ENCODE measurements at regions not wholly inside any gene's neighbourhood (a gene's known extent, or its start where the extent isn't known, plus 50 kb on each side); places are given as distances from the start of the nearest gene placed in this dataset.
A peak's percentile ranks its signal among the peaks of the same experiment; 100 is the strongest.

DNA sequence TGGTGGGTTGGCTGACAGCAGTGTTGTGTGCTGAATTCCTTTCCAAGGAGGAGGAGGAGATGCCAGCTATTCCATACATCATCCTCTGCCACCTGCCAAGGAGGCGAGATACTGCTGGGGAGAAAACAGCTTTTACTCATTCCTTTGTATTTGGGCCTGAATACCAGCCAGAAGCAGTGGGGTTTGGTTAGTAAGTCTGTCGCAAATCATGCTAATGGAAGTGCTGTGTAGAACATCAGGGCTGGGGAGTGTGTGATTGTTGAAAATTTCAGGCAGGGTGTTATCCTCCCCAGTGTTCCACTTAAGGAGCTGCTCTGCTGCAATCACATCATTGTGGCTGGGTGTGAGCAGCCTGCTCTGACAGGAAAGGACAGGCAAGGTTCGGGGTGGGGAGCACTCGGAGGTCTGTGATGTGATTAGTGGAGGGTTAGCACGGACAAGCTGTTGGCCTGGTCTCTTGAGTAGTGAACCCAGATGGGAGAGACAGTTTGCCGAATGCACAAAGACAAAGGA, 128.2 kb upstream of the DLX2 start:
- DNase-seq (ENCODE audit: low spot score): no peak

DNA sequence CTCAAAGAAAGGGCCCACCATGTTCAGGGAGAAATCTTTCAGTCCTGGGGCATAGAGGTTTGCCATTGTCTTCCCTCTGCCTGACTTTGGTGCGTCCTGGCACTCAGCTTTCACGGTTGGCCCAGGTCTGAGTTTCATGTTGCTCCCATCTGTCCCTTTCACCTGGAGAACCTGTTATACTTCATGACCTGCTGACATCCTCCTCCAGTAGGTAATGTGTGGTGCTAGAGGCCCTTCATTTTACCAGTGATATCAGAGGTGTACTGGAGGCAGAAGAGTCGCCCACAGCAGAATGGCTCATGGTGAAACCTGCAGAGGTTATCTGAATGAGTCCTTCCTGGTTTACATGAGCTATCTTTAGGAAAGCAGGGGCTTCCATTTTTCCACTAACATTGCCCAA, 128.8 kb upstream of the DLX2 start:
- no peak for DNase-seq (ENCODE audit: low spot score)

DNA sequence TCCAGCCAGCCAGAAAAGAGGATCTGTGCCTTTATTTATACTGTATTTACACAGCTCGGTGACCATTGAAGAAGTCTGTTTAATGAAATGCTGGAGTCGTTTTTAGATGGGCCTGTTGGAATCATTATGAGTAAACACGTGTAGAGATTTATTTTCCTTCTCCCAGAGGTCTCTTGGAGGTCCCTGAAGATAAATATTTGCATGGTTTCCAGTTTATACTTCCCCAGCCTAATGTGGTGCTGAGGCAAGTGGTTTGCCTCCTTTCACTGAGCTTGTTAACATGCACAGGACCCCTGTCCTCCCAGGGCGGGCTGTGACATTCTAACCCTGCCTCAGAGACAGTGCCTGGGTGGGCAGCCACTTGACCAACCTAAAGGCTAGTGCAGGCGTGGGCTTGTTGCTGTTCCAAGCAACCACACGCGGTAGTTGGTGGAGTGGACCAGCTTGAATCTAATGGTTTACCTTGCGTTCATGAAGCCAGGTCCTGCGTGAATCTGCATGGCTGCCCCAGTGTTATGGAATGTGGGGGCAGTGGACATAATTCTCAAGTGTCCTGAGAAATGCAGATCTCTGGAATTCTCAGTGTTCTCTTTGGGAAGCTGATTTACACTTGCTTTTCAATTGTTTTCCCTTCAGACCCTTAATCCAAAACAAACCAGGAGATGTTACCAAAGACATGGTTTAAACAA, 130.2 kb upstream of the DLX2 start:
- DNase-seq (ENCODE audit: low spot score): no peak

DNA sequence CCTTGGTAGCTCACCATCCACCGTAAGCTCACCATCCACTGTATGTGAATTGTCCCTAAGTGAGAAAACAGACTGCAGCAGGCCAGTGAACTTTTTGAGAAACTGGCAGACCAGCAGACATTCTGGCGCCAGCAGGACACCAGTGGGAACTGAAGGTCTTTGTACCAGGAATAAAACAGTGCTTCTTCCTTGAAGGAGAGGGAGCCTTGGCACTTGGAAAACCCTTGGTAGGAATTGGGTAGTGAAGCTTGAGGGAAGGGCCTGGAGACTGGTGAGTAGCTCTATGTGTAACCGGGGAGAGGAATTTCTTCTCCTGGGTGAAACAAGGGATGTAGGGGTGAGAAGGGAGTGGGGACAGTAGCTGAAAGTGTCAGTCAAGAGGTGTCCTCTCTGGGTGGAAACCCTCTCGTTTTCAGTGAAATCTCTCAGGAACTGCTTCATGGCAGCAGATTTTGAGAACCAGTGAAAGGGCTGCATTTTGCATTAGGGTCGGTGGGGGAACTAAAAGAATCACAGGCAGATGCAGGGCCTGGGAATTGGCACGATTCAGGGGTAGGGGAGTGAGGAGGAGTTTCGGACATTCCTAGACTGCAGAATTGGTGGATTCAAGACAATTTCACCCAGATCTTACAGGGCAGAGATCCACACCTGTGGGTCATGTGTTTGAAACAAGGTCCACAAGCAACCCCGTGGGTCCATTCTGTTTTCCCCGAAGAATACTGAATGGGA, 131.5 kb upstream of the DLX2 start:
- no peak for DNase-seq (ENCODE audit: low spot score)

DNA sequence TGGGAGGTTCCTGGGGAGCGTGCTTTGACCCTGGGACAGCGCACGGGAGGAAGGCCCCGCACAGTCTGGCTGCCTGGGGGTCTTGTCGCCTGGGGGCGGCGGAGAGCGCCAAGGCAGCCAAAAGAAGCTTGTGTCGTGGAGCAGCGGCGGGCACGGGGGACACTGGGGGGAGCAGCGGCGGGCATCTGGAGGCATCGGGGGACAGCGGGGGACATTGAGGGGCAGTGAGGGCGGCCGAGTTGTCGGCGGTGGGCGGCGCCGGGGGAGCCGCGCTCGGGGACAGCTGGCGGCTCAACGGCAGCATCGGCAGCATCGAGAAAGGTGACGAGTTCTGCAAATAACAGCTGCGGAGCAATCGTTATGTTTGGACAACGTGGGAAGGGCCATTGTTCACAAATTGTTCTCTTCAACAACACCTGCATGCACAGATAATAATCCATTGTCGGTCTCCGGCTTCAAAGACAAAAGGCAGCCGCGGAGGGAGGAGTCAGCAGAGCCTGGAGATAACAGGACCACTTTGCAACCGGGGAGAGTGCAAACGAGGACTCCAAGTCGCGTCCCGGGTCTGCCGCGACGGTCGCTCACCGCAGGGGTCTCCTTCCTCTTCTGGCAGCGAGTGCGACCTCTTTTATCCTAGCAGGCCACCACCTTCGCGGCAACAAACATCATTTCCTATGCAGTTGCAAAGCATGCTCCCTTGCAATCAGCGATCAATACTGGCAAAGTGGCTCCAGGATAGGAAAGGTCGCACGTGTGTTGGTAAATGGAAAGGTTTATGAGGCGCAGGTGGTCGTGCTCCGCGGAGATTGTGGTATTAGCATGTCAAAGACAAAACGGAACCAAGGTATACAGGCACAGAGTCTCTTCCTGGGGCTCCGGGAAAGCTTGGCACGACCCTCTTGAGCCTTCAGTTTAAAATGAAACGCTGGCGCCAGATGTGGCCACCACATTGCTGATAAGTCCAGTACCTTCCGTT, 132.3 kb upstream of the DLX2 start:
- DNase-seq (ENCODE audit: low spot score): peak; percentile 59

DNA sequence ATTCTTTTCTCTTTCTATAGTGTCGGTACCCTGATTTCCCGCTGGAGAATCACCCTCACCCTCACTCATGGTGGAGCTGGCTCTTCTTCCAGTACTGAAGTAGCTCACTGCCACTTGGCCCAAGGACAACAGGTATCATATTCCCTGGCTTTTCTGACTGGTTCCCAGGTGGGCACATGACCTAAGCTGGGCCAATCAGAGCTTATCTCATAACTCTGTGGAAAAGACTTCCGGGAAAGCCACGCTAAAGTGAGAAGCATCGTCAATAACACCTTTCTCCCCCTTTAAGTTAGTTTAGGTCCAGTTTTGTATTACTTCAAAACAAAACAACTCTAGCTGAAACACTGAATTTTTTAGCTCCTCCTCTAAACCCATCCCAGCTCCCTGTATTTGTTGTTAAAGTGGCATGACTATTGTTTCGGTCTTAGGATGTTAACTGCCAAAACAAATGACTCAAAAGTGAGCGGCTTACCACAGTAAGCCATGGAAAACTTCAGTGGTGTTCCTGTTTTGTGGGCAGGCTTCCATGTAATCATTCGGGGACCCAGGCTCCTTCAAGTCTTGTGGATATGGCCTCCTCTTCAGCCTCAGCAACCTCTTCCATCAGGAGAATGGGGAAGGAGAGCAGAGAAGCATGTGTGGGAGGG, 137.4 kb upstream of the DLX2 start:
- DNase-seq (ENCODE audit: low spot score): no peak

DNA sequence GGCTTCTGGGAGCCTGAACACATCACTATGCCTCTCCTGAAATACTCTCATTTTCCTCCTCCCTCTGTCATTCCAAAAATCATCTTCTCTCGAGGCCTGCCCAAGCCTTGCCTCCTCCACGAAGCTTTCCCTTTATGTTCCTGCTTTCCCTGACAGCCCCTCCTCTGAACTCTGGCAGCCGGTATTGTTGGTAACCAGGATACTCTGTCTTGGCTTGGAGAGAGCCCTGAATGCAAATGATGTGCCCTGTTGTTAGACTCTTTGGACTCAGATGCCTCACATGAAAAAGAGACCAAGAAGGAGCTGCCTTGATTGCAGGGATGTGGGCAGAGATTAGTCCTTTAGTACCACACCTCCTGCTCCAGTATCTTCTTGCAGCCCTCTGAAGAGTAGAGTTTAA, 138.5 kb upstream of the DLX2 start:
- DNase-seq (ENCODE audit: low spot score): no peak

DNA sequence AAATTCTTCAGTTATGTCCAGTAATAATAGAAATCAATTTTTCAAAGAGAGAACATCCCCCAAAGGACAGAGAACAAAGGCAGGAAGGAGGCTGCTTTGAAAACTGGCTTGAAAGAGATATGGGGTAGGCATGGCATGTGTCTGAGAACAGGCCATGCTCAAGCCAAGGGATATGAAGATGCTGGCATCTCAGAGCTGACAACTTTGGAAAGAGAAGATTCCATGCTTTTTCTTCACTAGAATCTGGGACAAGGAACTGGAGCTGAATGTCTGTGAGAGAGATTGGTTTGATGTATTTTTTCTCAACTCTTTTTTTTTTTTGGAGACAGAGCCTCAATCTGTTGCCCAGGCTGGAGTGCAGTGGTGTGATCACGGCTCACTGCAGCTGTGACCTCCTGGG, 139.8 kb upstream of the DLX2 start:
- no peak for DNase-seq (ENCODE audit: low spot score)

DNA sequence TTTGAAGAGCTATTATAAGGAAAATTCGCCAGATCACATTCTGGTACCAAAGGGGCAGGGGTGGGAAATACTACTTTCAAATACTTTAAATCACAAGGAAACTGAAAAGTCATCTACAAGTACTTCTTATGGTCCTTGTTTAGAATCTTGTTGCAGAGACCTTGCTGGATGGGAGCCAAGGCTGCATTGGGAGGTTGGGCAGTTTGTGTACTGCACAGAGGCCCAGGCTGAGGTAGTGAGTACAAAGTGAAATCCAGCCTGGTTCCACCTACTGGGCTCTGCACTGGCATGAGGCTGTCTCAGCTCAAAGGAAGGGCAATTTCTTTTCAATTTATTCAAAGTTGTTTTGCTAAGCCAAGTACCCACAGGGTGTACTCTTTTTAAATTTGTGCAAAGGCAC, 140.3 kb upstream of the DLX2 start:
- no peak for DNase-seq (ENCODE audit: low spot score)

DNA sequence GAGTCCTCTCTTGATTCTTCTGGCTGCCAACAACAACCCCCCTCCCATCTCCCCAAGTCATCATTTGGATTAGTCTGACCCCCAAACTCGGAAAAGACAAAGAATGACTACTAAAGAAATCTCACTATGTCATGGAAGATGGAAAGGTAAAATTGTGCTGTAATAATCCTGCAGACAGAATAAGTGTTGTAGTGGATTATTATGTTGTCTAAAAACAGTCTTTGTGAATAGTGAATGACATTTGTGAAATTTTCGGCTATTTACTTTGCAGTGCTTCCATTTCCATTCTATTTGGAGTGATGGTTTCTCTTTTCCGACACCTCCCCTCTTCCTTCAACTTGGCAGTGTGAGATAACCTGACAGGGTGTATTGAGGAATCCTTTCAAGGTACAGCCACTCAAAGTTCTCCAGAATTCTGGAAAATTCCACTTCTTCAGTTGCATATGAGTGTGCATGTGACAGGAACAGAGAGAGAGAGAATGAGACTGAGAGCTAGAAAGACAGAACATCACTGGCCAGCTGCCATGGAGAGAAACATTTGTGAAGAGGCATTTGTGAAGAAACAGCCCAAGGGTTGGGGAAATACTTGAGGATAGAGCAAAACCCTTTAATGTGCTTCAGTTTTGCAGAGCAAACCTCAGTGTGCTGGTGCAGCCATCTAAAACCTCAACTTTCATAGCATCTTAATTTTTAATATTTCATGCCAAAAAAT, 141.9 kb upstream of the DLX2 start:
- DNase-seq (ENCODE audit: low spot score): no peak

DNA sequence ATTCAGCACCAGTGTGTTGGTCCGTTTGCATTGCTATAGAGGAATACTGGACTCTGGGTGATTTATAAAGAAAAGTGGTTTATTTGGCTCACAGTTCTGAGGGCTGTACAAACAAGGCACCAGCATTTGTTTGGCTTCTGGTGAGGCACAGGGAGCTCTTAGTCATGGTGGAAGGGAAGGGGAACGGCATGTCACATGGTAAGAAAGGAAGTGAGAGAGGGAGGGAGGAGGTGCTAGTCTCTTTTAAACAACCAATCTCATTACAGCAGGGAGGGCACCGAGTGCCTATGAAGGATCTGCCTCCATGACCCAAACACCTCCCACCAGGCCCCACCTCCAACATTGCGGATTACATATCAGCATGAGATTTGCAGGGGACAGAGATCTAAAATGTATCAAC, 143.9 kb upstream of the DLX2 start:
- no peak for DNase-seq (ENCODE audit: low spot score)

DNA sequence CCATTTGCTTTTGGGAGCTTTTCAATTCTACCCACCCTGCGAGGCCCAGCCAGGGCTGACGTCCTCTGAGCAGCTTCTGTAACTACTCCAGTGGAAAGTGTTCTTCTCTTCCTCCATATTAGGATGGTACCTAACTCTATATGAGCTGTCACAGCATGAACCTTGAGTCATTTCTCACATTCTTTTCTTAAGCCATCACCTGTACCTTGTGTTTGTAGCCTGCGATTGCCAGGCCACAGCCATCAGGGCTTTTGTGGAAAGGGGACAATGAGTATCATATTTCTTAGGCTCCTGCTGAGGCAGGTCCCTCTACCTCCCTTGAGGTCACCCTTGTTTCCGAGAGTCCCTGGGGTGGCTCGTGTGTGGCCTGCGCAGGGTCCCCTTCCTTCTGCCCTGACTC, 144.5 kb upstream of the DLX2 start:
- DNase-seq (ENCODE audit: low spot score): no peak

DNA sequence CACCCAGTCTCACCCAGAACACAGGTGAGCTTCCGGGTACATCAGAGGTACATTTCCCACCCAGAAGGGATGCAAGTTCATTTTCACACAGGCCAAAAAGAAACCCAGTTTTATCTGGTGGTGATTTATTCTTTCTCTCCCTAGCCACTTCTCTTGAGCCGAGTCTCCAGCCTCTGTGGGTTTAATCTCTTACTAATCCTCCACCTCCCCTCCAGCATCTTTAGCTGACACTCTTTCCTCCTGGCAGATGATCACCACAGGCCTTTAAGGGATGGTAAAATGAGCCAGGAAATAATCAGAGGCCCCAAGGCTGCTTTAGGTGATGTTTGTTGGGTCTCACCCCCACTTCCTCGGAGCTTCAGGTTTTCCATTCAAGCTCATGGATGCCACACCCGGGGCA, 145.7 kb upstream of the DLX2 start:
- peak; percentile 68 for DNase-seq (ENCODE audit: low spot score)

DNA sequence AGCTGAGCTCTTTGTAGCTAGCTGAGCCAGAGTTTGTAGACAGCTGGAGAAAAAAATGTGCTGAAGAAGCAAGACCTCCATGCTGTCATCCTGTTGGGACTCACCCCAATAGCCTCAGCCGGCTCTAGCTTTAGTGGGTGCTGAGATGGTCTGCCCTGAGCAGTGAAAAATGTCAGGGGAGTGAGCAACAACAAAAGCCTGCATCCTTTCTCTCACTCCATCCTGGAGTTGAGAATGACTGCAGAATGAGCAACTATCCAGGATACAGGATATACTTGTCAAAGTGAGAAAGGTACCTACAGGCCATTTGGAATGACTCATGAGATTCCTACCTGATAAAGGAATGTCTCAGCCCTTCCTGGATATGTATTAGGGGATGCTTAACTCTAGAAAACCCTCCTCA, 146.1 kb upstream of the DLX2 start:
- no peak for DNase-seq (ENCODE audit: low spot score)

DNA sequence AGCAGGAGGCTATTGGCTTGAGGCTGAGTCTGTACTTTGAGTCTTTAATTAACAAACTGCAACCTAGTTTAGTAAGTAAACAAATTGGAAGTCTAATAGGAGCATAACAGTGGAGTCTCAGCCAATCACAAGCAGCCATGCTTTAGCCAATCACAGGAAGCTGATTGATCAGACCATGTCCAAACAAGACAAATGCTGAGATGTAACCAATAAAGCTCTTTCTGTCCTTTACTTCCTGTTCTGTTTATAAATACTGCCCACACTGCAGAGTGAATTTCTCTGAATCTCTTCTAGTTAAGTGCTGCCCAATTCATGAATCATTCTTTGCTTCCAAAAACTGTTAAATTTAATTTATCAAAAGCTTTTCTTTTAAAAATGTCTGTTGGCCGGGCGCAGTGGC, 146.6 kb upstream of the DLX2 start:
- DNase-seq (ENCODE audit: low spot score): no peak

DNA sequence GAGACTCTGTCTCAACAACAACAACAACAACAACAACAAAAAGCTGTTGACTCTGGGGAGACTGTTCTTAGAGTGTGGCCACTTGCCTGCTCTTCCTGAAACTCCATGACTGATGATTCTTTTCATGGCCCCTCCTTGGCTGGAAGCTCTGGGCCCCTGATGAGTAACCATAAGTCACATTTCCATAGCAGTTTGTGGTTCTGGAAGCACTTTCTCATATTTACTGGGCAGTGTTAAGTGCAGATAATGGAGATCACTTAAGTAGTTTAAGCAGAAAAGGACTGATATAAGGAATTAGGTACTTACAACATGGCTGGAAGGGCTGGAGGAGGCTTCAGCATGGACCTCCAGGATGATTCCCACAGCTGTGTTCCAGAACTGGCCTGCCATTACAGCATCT, 147.3 kb upstream of the DLX2 start:
- no peak for DNase-seq (ENCODE audit: low spot score)

DNA sequence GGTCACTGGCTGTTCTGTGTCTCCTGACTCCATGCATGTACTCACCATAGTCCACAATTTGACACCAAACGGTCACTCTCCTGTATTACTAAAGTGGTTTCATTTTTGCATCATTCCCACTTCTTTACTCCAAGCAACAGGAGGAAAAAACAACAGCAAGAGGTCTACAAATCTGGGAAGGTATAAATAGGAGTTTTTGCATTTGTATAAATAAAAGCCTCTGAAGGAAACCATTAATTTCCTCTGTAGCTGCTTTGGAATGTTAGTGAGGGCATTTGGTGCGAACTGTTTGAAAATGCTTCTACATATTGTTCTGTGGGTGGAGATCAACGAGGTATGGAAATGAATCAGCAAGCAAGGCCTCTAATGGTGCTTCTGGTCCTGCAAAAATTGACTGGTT, 148.5 kb upstream of the DLX2 start:
- no peak for DNase-seq (ENCODE audit: low spot score)

DNA sequence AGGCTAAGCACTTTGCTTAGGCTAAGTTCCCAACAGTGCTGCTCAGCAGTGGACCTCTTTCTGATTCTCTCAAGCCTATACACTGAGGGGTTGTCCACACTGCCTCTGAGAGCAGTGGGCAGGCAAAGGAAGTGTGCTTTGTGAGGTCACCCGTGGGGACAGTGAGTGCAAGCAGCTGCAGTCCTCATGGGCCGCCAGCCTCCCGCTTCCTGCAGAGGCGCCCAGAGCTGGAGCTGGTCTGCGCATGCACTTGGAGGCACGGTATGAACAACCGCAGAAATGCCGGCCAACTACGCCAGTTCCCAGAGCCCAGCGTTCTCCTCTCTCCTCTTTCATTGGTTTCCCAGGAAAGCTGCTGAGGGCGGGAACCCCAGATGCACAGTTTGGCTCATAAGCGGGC, 149.5 kb upstream of the DLX2 start:
- DNase-seq (ENCODE audit: low spot score): no peak

DNA sequence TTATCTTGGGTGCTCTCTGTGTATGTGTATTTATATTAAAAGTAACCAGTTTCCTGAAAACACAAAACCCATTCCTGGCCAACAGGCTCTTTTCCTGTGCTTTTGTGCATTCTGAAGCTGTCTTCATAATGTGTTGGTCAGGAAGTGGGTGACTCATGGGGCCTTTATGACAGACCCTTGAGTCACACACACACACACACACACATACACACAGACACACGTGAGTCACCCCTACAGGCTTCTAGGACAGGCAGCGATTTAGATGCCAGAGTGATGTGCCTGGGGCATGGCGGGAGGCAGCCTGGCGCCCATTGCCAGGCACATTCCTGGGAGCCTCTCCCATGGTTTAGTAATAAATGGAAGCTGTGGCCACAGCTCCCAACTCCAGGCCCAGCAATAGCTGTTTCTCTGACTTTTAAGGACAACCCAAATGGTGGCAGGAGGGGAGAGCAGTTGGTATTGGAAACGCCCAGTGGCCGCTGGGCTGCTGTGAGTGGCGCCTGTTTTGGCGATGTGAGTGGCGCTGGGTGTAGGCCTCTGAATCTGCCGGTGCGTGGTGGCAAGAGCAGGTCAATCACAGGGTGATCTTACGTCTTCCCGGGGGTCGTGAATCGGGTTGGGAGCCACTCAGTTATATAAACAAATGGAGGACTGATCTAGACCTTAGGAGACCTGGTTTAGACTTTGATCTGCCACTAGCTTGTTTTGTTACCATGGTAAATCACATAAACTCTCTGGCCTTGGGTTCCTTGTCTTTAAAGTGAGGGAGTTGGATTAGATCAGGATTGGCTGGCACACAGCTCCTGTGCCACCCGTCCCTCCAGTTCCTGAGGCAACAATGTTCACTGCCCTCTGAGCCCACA, 150.7 kb upstream of the DLX2 start:
- DNase-seq (ENCODE audit: low spot score): no peak

DNA sequence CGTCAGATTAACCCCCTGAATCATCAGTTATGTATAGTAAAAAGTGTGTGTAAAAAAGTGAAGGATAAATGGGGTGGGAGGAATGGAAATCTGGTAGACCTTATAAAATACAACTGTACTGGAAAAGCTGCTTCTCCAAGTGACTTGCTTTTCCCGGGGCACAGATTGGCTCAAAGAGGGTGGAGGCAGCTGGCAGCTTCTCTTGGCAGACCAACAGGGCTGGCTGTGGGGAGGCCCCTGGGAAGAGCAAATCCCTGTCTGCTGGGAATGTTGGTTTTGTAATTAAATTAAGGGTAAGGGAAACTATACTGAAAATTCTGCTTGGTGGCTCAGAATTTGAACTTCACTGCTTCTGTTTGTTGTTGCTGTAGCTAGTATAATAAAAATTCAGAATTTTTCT, 154.2 kb upstream of the DLX2 start:
- peak; percentile 84 for DNase-seq (ENCODE audit: low spot score)

DNA sequence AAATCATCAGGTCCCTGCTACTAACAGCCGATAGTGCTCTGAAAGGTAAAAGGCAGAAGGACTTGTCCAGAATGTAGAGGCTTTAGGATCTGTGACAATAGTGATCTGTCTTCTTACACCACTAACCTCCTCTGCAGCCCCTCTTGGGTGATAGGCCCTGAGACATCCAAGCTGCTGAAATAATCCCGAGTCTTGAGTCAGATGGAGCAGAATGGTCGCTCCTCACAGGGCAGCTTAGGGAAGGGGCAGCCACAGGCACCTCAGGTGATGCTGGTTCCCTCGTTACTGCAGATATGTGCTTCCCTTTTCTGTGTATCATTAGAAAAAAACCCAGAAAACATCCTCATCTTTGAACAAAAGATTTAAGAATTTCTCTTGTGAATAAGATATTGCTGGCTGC, 157.1 kb upstream of the DLX2 start:
- DNase-seq (ENCODE audit: low spot score): no peak
